ENCODE measurements at regions not wholly inside any gene's neighbourhood (a gene's known extent, or its start where the extent isn't known, plus 50 kb on each side); places are given as distances from the start of the nearest gene placed in this dataset.
A peak's percentile ranks its signal among the peaks of the same experiment; 100 is the strongest.

DNA sequence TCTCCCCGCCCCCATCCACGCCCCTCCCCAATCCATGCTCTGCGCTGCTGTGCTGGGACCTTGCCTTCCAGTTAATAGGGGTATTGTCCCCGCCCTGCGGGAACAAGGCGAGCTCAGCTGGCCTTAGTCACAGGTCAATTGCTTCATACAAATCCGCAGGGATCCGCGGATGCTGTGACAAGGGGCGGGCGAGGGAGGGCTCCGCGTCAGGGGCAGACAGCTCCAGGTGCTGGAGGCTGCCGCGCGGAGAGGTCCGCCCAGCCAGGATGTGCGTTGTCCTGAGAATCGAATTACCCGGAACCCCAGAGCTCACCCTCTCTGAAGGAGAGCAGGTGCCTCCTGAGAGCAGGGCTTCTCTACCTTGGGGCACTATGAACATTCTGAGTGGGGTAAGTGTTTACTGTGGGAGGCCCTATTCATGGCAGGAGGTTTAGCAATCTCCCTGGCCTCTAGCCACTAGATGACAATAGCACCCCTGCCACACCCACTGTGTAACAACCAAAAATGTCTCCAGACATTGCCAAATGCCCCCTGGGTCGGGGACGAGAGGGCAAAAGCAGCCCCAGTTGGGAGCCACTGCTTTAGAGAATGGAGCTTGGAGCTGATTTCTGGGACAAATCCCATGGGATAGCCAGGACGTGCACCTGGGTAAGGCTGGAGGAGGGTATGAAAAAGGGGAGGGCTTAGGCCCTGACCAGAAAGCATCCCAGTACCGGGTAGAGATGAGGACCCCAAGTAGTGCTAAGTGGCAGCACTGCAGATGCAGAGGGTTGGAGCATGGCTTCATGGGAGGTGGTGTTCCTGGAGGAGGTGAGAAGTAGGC lies 138.2 kb downstream of the CYLD start:
- peak; percentile 19 for DNase-seq (ENCODE audit: low read depth)

DNA sequence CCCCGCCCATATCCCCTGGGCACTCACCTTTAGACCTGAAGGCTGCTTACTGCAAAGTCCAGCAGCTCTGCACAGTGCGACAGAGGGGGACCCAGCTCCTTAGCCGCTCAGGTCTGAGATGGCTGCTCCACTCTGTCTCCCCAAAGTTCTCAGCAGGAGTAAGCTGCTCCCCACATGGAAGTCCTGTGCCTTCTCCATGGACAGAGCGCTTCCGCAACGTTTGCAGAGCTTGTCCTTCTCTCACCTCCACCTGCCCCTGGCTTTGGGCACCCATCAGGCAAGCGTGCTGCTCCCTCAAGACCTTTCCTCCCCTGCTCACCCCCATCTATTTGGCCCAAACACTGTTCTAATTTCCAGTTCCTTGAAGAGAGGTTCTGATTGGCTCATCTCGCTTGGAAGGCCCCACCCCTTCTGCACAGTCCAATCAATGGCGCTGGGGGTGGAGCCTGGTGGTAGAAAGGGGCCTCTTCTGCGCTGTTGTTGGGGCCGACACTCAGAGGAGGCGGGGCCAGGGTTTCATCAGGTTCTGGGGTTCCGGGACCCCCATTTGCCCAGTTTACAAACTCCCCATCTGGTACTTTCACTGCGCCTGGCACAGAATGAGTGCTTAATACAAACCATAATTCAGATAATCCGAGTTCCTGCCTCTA lies 137.2 kb downstream of the CYLD start:
- no peak for DNase-seq (ENCODE audit: low read depth)

DNA sequence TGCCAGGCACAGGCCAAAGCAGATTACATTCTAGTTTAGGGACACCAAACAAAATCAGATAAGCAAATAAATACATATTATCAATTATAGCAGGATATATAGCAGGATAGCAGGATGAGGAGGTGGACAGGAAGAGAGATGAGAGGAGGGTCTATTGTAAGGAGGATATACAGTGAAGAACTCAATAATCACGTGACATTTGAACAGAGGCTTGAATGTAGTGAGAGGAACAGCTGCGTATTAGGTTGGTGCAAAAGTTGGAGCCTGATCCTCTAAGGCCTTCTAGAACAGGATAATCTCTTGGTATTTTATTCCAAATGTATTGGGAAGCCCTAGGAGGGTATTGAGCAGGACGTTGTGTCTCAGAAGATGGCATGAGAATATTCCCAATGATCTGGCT lies 136.7 kb downstream of the CYLD start:
- DNase-seq (ENCODE audit: low read depth) = no peak

DNA sequence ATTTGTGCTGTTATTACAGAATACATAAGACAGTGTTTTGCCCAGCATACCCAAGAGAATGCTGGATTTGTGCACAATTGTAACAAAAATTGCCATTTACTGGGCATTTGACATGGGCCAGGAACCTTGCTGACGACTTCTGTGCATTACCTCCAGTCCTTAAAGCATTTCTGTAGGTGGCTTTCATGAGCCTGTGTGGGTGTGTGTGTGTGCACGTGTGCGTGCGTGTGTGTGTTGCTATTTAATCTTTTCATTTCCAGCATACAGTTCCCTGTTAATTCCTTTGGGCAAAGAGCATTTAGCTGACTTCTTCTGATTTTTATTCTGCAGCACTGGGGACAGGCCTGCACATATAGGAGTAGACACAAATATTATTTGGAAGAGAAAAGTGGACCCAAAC lies 134.4 kb downstream of the CYLD start:
- DNase-seq (ENCODE audit: low read depth) = no peak

DNA sequence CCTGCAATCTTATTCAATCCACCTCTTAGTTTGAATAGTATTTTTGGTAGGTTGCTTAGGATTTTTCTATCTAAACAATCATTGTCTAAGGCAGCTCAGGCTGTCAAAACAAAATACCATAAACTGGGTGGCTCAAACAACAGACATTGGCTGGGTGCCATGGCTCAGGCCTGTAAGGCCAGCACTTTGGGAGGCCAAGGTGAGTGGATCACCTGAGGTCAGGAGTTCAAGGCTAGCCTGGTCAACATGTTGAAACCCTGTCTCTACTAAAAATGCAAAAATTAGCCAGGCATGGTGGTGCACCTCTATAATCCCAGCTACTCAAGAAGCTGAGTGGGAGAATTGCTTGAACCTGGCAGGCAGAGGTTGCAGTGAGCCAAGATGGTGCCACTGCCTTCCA lies 126.7 kb downstream of the CYLD start:
- DNase-seq (ENCODE audit: low read depth) = no peak

DNA sequence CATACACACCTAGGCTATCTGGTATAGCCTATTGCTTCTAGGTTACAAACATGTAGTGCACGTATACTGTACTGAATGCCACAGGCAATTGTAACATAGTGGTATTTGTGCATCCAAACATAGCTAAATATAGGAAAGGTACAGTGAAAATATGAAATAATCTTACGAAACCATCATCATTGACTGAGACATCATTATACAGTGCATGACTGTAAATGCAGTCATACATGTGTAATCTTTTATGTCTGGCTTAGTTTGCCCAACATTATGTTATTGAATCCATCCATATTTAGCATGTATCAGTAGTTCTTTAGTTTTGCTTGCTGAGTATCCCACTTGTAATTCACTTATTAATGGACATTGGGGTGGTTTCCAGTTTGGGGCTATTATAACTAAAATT lies 124.9 kb downstream of the CYLD start:
- DNase-seq (ENCODE audit: low read depth) = no peak

DNA sequence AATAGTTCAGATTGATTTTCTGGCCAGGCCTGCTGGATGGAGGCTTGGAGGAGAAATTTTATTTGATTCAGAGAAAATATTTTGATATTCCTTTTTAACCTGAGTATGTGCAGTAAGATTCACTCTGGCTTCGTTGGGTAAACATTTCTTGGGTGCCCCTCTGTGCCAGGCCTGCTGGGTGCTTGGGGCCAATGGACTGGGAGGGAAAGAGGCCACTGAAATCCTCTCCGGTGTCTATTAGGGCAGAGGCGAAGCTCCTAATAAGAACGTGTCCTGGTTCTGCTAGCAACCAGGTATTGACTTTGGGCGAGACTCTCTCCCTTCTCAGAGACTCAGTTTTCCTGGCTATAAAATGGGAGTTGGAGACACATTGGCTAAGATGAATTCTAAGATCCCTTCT lies 122.5 kb downstream of the CYLD start:
- no peak for DNase-seq (ENCODE audit: low read depth)

DNA sequence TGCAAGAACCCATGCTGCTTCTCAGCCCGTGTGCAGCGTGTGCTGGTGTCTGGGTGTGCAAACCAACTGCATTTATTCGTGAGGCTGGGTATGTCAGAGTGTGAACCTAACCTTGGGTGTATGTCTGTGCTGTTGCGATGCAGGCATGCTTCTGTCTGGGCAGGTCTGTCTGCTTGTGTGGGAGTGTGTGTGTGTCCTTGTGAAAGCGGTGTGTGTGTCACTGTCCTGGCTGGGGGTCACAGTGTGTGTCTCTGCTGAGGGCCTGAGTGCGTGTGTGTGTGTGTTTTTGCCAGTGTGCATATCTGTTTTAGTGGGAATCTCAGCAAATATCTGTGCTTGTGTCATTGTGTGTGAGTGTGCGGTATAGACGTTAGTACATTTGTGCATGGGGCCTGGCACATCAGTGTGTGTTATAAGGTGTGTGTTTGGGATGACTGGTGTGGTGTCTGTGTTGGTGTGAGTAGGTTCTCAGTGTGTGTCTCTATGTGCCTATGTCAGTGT lies 121.8 kb downstream of the CYLD start:
- no peak for DNase-seq (ENCODE audit: low read depth)

DNA sequence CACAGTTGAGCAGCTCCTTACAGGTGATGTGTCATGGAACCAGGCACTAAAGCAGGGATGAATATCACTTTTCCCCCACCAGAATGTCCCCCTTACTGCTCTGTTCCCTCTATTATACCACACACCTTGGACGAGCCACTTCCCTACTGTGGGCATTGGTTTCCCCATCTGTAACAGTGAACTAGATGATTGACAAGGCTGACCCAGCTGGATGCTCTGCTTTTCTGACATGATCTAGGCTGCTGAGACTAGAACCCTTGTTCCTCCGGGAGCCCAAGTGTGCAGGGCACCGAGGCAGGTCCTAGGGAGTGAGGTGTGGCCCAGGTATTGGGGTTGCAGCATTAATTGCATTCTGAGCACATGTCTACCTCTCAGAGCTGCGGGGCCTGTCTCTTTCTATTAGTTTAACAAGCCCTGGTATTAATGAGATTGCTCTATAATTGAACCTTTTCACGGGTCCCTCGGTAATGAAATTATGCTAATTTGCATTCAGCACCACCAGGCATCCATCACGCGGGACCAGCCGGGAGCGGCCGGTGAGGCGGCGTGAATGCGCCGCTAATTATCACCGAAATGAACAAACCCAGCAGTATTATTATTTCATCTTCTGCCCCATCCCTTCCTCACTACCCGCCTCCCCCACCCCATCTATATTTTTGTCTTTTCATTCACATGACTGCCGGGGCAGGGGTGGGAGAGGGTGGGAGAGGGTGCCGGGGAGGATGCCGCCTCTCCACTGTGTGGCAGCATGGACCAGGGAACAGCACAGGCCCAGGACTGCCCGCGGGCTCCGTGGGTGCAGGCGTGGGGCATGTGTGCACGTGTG lies 121.1 kb downstream of the CYLD start:
- no peak for DNase-seq (ENCODE audit: low read depth)

DNA sequence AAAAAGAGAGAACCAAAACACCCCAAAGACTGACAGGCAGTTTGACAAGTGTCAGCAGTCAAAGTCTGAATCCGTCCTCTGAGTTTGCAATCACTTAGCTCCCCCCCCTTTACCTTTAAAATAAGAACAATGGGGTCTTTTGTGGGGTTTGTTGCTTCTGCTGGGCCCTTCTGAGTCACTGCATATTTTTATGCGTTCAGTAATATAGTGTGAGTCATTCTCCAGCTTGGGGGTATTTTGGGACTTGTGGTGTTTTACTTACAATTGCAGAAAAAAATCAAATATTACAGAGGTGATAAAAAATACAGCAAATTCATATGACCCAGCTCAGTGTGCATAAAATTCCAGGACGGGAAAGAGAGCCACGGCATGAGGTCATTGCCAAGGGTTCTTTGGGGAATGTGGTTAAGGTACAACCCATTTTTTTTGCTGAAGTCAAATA lies 120.1 kb downstream of the CYLD start:
- DNase-seq (ENCODE audit: low read depth) = peak; percentile 66

DNA sequence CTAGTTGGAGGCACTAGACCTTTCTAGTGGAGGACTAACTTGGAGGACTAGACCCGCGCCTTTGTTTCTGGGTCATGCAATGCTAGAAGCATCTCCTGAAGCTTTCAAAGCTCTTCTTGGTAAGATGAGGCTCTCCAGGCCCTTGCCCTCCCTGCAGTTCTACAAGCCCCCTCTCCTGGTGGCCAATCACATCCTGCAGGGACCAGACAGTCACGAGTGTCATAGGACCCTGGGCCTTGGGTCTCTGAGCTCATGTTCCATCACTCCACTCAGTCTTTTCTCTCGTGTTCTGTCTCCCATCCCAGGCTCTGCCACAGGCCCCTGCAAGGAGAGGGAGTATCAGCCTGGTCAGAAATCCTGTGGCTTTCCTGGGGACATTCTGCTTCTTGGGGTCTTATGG lies 119.6 kb downstream of the CYLD start:
- DNase-seq (ENCODE audit: low read depth) = no peak

DNA sequence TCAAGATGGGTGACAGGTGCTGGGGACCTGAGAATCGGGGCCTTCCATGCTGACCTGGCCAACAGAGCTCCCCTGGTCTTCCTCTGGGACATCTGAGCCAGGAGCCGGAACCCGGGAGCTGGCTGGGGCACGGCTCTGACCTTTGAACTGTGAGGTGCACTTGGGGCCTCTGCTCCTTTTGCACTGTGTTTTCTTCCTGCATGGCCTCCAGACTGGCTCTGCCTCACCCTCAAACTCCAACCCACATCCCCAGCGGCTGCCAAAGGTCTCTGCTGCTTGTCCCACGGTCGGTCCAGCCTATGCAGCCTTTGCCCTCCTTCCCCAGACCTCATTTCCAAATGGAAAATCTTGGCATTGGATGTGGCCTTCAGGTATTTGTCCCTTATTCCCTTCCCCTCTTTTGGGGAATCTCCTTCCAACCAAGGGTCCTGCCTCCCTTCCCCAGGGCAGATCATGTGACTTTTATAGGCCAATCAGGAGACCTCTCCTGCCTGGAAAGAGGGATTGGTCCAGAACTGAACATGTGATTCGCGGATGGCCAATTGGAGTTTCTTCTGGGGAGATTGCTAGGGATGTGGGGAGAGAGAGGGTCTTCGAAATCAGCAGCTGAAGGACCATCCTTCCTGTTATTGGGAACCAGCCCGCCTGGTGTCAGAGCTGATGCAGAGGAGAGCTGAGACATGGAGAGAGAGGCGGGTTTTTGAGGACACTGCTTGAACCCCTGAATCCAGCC lies 117.9 kb downstream of the CYLD start:
- no peak for DNase-seq (ENCODE audit: low read depth)

DNA sequence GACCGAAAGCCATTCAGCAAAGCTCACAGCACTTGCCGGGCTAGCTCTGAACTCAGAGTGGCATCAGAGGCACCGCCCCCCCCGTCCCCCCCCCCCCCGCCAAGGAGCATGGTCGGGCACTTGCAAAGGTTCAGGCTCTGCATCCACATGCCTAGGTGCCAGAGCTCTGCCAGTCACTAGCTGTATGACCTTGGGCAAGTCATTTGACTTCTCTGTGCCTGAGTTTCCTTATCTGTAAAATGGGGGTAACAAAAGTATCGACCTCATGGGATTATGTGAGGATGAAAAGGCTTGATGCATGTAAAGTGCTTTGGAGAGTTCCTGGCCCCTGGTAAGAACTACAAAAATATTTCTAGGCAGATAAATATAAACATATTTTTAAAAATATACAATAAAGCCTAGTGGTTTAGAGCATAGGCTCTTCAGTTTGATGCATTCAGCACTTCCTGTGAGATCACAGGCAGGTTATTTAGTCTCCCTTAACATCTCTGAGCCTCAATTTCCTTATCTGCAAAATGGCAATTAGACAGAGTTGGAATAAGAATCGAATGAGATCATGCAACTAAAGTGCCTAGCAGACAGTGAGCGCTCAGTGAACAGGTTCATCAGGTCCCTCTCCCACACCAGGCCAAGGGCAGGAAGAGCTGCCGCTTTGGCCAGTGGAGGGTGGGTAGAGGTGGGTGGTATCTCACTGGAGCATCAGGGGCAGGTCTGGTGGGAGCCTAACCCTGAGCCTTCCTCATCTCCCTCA lies 117.2 kb downstream of the CYLD start:
- DNase-seq (ENCODE audit: low read depth) = no peak

DNA sequence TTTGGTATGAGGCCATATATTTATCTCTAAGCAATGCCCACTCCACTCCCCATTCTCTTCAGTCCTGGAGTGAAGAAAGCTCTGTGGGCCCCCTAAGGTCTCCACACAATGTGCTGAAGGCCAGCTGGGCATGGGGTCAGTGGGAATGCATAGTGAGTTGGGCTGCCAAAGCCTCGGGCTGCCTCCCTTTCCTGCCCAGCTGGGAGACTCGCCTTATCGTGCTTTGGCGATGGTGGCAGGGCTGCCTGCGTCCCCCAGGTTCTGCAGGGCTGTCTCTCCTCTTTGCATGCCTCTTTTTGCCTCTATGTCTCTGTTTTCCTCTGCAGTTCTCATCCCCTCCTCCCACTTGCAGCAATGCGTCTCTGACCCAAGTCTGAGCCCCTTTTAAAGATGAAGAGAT lies 116.5 kb downstream of the CYLD start:
- no peak for DNase-seq (ENCODE audit: low read depth)

DNA sequence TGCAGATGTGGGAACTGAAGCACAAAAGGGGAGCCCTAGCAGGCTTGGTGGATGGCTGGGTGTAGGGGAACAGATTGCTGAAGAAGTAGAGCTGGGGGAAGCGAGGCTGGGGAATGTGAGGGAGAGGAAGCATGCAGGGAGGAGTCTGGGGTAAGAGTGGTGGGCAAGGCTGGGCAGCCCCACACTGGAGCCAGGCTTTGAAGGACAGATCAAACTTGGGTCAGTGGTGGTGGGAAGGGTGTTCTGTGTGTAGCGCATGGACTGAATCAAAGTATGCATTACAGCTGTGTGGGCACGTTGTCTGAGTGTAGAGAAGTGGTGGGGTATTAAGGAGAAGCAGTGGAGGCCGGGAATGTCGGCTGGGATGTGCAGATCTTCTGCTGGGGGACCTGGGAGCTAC lies 116.0 kb downstream of the CYLD start:
- no peak for DNase-seq (ENCODE audit: low read depth)

DNA sequence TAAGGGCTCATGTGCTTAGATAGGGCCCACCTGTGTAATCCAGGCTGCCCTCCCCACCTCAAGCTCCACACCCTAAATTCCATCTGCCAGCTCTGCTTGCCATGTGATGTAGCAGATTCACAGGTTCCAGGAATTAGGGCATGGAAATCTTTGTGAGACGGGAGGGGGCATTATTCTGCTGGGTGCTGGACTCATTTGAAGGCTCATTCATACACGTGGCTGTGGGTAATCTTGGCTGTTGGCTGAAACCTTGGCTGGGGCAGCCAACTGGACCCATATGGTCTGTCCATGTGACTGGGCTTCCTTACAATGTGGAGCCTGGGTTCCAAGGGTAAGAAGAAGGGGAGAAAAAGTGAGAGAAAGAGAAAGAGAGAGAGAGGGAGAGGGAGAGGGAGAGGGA lies 115.1 kb downstream of the CYLD start:
- DNase-seq (ENCODE audit: low read depth) = no peak

DNA sequence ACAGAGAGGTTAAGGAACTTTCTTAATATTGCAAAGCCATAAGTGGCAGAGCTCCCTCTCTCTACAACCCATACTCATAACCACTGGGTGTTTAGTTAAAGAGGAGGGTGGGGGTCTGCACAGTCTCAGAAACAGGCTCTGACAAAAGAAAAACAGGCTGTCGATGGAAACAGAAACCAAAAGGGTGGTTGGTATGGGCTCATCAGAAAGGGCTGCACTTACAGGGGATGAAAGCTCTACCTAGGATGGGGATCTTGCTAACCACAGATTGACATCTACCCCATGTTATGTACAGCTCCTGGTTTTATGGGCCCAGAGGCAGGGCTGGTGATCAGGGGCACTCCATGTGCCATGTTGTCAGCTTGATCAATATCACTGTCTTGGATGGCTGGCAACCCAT lies 111.4 kb downstream of the CYLD start:
- DNase-seq (ENCODE audit: low read depth) = no peak
